Epithelial cell of esophagus (primary cell): ENCODE measurements at regions not wholly inside any gene's neighbourhood (a gene's known extent, or its start where the extent isn't known, plus 50 kb on each side); places are given as distances from the start of the nearest gene placed in this dataset.

Experiments
- DNase-seq: peaks from one replicate; pipeline ENCODE4 v3.0.0; 2010; ENCODE audit warnings: low read depth
- H3K4me3 ChIP-seq: 2 replicates; pipeline ENCODE4 v1.5.1; 2011; ENCODE audit warnings: mild to moderate bottlenecking, low read length, control low read depth
- CTCF ChIP-seq: IDR thresholded peaks from 2 replicates; pipeline ENCODE4 v1.5.1; 2011; ENCODE audit warnings: low read depth, mild to moderate bottlenecking, low read length, control low read depth, inconsistent platforms; ENCODE audit not compliant: insufficient read depth; ENCODE audit errors: missing control alignments

- DNase-seq: no peak
- TF ChIP-seq CTCF: no peak
Observed at GRCh38 chr3:177674186-177674585, 476.9 kb upstream of the TBL1XR1 start.

GRCh38 chr3:177676148-177676547 is 478.9 kb upstream of the TBL1XR1 start:
- H3K4me3 ChIP-seq: no peak overlapping the region
- no peak for DNase-seq
- no peak for TF ChIP-seq CTCF

More at GRCh38 chr3:177674186-177674585, 476.9 kb upstream of the TBL1XR1 start:
- H3K4me3 ChIP-seq: no peak overlapping the region

GRCh38 chr3:177676947-177677587 is 479.8 kb upstream of the TBL1XR1 start:
- TF ChIP-seq CTCF: no peak
- H3K4me3 ChIP-seq: no peak overlapping the region

GRCh38 chr3:177679568-177680471 is 482.5 kb upstream of the TBL1XR1 start:
- peak; percentile 24 for DNase-seq
- TF ChIP-seq CTCF: no peak
- no peak overlapping the region for H3K4me3 ChIP-seq

More at GRCh38 chr3:177676947-177677587, 479.8 kb upstream of the TBL1XR1 start:
- DNase-seq: no peak

- peak; percentile 56 for DNase-seq
- H3K4me3 ChIP-seq: no peak overlapping the region
- no peak for TF ChIP-seq CTCF
Observed at GRCh38 chr3:177680472-177680821, 483.2 kb upstream of the TBL1XR1 start.

GRCh38 chr3:177681156-177681555 is 483.9 kb upstream of the TBL1XR1 start:
- no peak for TF ChIP-seq CTCF
- DNase-seq: no peak
- no peak overlapping the region for H3K4me3 ChIP-seq
